Heart left ventricle (tissue), 16 donors: ENCODE measurements at regions not wholly inside any gene's neighbourhood (a gene's known extent, or its start where the extent isn't known, plus 50 kb on each side); places are given as distances from the start of the nearest gene placed in this dataset.

Experiments used
- ATAC-seq, 4 donors: fragments of 200-7000 bp; cut with Tn5 transposase; one replicate each; pipeline ENCODE4 v1.9.1; 2020 to 2022; ENCODE audit warnings: moderate library complexity in 4 of 4, mild to moderate bottlenecking in 3 of 4, moderate number of reproducible peaks in 1 of 4
- DNase-seq, 5 donors: peaks; one replicate each; pipeline ENCODE4 v3.0.0-alpha.2; 2020
- H3K27ac ChIP-seq, 12 donors: fragments of 200-600 bp; sonication (generic) in 4 of 12; one replicate each; pipeline versions ENCODE4 v1.5.0 to v1.8.0; 2016 to 2022; ENCODE audit warnings: mild to moderate bottlenecking in 2 of 12
- H3K27me3 ChIP-seq, 9 donors: fragments of 200-600 bp; sonication (generic) in 2 of 9; one replicate each; pipeline versions ENCODE4 v1.5.1 to v1.8.0; 2016 to 2022; ENCODE audit warnings: mild to moderate bottlenecking in 3 of 9
- H3K36me3 ChIP-seq, 9 donors: fragments of 200-600 bp; sonication (generic) in 2 of 9; one replicate each; pipeline versions ENCODE4 v1.5.0 to v1.8.0; 2018 to 2022; ENCODE audit warnings: mild to moderate bottlenecking in 2 of 9
- H3K4me1 ChIP-seq, 12 donors: fragments of 200-600 bp; sonication (generic) in 4 of 12; one replicate each; pipeline versions ENCODE4 v1.5.0 to v1.8.0; 2016 to 2022; ENCODE audit warnings: mild to moderate bottlenecking in 3 of 12
- H3K4me3 ChIP-seq, 12 donors: fragments of 200-600 bp; sonication (generic) in 4 of 12; one replicate each; pipeline versions ENCODE4 v1.5.0 to v1.8.0; 2017 to 2022; ENCODE audit warnings: mild to moderate bottlenecking in 9 of 12, moderate library complexity in 4 of 12
- H3K9me3 ChIP-seq, 12 donors: fragments of 200-600 bp; sonication (generic) in 4 of 12; one replicate each; pipeline versions ENCODE4 v1.5.0 to v1.8.0; 2016 to 2022; ENCODE audit warnings: mild to moderate bottlenecking in 1 of 12
- POLR2A ChIP-seq, 2 donors: fragments of 450-650 bp; IDR thresholded peaks; one replicate each; pipeline ENCODE4 v1.6.1; 2017; ENCODE audit warnings: antibody characterized with exemption in 2 of 2, mild to moderate bottlenecking in 2 of 2, moderate library complexity in 2 of 2
- WGBS, 4 donors: extraction: QIAGEN DNeasy Blood & Tissue Kit in 2 of 4; methylation state at CpG; one replicate each; pipeline versions ENCODE4 v1.1.5 to v1.1.7; 2013 to 2018; 5-methylcytosine and 5-hydroxymethylcytosine counted together
- intact Hi-C, 10 donors: fragments of 100-400 bp; cut with DNase I; formaldehyde crosslinking; loops; one replicate each; pipeline versions ENCODE4 v1.11.1 to v1.14.2; 2022
- TF ChIP-seq, protein P1 (sequence below), 12 donors: fragments of 200-600 bp; sonication (generic) in 4 of 12; IDR thresholded peaks; one replicate each; pipeline versions ENCODE4 v1.5.0 to v1.8.0; 2018 to 2022; ENCODE audit warnings: antibody characterized with exemption in 12 of 12, mild to moderate bottlenecking in 5 of 12
- donor health status: ischemic (EF 13 %, LVEDD 7.1; RV severe dilation, severe dysfunction).
- donor health status: healthy with polysubstance abuse.
- donor health status: DM: no; HTN: yes; CAD: no.
- donor health status: DM: no; HTN: no; CAD: no.
- donor health status: ischemic (EF 25% LVEDD 6.9; RV normal size, moderate dysfunction).
- donor health status: ischemic (EF 25% LVEDD 5.7; RV mildly dilated, moderate dysfunction).
- donor health status: healthy.
- donor health status: DM: yes; HTN: yes; CAD: no.
- donor health status: ischemic (EF 35%, LVEDD 5.7; RV mildly dilated, moderate dysfunction).
- donor health status: nonischemic (EF 11% LVEDD 7.7; RV severe dilation, severe dysfunction).
- donor health status: DM: yes; HTN: yes; CAD: no.
- donor health status: PGD.
- donor health status: ischemic (EF 29% LVEDD 5.4; RV normal size, mild dysfunction).
- donor health status: nonischemic (EF 23%, LVEDD 6.1; RV moderate dilation, normal function).

DNA sequence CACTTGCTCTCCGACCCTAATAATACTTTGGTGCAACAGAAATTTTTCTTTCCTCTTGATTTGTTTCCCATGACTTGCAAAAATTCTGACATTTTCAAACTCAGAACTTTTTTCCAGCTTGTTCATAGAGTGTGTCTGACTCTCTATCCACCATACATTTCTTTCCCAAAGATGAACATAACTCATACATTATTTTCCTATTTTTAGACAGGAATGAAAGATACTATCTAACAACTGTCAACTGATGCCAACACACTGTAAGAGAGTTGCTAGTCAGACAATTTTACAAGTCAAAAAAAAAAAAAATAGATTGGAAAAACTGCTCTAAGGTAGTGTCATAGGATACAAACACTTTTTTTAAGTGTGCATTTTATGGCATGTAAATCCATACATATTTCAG lies 1001.0 kb upstream of the WWC1 start:
- no peaks in the 10 kb centered on the region for H3K9me3 ChIP-seq
- TF ChIP-seq, protein P1, sequence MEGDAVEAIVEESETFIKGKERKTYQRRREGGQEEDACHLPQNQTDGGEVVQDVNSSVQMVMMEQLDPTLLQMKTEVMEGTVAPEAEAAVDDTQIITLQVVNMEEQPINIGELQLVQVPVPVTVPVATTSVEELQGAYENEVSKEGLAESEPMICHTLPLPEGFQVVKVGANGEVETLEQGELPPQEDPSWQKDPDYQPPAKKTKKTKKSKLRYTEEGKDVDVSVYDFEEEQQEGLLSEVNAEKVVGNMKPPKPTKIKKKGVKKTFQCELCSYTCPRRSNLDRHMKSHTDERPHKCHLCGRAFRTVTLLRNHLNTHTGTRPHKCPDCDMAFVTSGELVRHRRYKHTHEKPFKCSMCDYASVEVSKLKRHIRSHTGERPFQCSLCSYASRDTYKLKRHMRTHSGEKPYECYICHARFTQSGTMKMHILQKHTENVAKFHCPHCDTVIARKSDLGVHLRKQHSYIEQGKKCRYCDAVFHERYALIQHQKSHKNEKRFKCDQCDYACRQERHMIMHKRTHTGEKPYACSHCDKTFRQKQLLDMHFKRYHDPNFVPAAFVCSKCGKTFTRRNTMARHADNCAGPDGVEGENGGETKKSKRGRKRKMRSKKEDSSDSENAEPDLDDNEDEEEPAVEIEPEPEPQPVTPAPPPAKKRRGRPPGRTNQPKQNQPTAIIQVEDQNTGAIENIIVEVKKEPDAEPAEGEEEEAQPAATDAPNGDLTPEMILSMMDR (IDR thresholded peaks at IDR 0.05), result no peak
- TF ChIP-seq POLR2A (IDR thresholded peaks at IDR 0.05), result no peak
- H3K36me3 ChIP-seq, result no peaks in the 10 kb centered on the region
- no peak for DNase-seq
- intact Hi-C loops, result no loop called here
- no peak overlapping the region for H3K4me3 ChIP-seq
- no peaks in the 10 kb centered on the region for H3K27me3 ChIP-seq
- H3K27ac ChIP-seq, result no peak overlapping the region
- 87 to 96% (median 92%) methylated on average over 1 of the region's 1 CpG for WGBS, 4 donors
- no peak for ATAC-seq
- H3K4me1 ChIP-seq, result peaks cover 0 to 5% (median 0%) of the 10 kb centered on the region in 12 donors

DNA sequence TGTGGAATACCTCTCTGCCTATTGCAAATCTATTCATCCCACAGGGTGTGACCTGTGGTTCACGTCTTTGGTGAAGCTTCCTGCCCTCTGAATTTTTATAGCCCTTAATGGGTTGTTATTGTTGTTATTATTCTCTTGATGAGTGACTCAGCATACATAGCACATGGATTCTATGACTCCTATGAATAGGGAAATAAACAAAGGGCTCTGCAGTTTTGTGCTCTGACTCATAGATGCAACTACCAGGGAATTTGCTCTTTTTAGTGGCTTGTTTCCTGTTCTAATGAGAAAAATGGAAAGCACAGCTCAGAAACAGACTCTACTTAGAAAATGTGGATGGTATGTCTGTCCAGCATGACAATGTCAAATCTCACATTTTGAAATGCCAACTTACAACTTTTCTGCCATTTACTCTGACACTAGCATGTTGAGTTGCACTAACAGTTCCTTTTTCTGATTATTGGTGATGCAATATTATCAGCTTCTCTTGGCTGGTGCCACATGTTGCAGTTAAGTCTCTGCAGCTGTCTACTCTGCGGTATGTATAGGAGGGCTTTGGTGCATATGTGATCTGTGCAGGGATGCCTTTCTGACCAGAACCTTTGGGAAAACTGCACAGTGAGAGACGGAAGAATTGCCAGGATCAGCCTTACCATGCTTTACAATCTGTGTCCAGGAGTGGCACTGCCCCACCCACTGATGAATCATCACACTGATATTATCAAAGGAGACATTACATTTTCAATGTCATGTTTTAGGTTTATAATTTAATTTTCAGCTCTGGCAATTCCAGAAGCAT lies 996.4 kb upstream of the WWC1 start:
- H3K27me3 ChIP-seq, result no peaks in the 10 kb centered on the region
- no peak overlapping the region for H3K4me3 ChIP-seq
- H3K9me3 ChIP-seq, result no peaks in the 10 kb centered on the region
- DNase-seq, result no peak
- no peak for ATAC-seq
- H3K36me3 ChIP-seq, result no peaks in the 10 kb centered on the region
- intact Hi-C loops, result no loop called here
- H3K27ac ChIP-seq, result no peak overlapping the region
- WGBS, 4 donors, result 44 to 70% (median 56%) methylated on average over 3 of the region's 3 CpGs
- peaks cover 0 to 7% (median 0%) of the 10 kb centered on the region in 12 donors for H3K4me1 ChIP-seq
- TF ChIP-seq, protein P1 (IDR thresholded peaks at IDR 0.05), result no peak
- no peak for TF ChIP-seq POLR2A (IDR thresholded peaks at IDR 0.05)

DNA sequence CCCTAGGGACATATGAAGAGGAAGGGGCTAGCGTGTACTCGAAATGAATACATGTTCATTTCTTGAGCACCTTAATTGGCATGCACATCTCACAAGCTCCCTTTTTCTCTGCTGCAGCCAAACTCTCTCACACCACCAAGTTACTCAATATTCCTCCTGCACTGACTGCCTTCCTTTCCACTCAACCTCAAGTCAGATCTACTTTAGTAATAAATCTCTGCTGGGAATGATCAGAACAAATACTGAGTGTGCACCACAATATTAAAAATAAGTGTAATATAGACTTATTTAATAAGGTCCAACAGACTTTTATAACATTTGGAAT lies 995.8 kb upstream of the WWC1 start:
- TF ChIP-seq POLR2A (IDR thresholded peaks at IDR 0.05), result no peak
- TF ChIP-seq, protein P1 (IDR thresholded peaks at IDR 0.05), result no peak
- no peak overlapping the region for H3K27ac ChIP-seq
- H3K4me1 ChIP-seq, result peaks cover 0 to 7% (median 0%) of the 10 kb centered on the region in 12 donors
- no peak for ATAC-seq
- DNase-seq, result no peak
- H3K27me3 ChIP-seq, result no peaks in the 10 kb centered on the region
- no peaks in the 10 kb centered on the region for H3K36me3 ChIP-seq
- intact Hi-C loops, result no loop called here
- WGBS, 4 donors, result 75 to 81% (median 78%) methylated on average over 2 of the region's 2 CpGs
- H3K4me3 ChIP-seq, result no peak overlapping the region
- no peaks in the 10 kb centered on the region for H3K9me3 ChIP-seq

DNA sequence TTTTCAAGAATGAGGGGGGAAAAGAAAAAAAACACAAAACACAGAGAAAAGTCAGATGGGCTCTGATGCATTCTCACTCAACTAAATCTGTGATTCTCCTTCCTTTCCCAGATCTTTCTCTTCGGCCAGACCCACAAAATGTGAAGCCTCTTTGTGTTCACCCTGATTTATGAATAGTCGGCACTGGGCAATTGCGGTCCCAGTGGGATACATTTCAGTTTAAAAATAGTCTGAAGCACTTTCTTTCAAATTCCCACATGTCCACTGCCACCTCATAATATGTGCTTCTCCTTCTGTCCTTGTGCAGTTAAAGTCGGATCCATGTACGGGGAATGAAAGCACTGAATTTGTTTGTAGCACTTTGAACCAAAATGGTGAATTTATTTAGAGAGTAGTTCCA lies 995.4 kb upstream of the WWC1 start:
- TF ChIP-seq, protein P1 (IDR thresholded peaks at IDR 0.05), result no peak
- no peak for TF ChIP-seq POLR2A (IDR thresholded peaks at IDR 0.05)
- Histone ChIP-seq H3K4me3 (no peak overlapping the region), H3K9me3 (no peaks in the 10 kb centered on the region), H3K27ac (no peak overlapping the region), H3K27me3 (no peaks in the 10 kb centered on the region), H3K4me1 (peaks cover 0 to 7% (median 0%) of the 10 kb centered on the region in 12 donors), H3K36me3 (no peaks in the 10 kb centered on the region)
- intact Hi-C loops, result no loop called here
- ATAC-seq, result no peak
- WGBS, 4 donors, result 55 to 75% (median 61%) methylated on average over 5 of the region's 5 CpGs
- DNase-seq, result no peak
